SK-N-SH (cell line): ENCODE measurements at regions not wholly inside any gene's neighbourhood (a gene's known extent, or its start where the extent isn't known, plus 50 kb on each side); places are given as distances from the start of the nearest gene placed in this dataset.

ENCODE experiments used
- CTCF ChIA-PET: fragments of 300-600, 350-600 bp; formaldehyde crosslinking; extraction: SDS; loops from one replicate; lab custom pipeline; 2021; lab: Yijun Ruan, JAX
- POLR2A ChIA-PET: fragments of 350-600 bp; sonication (Branson Sonifier 250); formaldehyde crosslinking; extraction: SDS; loops from one replicate; lab custom pipeline; 2020; ENCODE audit warnings: antibody characterized with exemption, inconsistent platforms; lab: Yijun Ruan, JAX
- DNase-seq: peaks from one replicate; pipeline ENCODE4 v3.0.0; 2012
- H2AFZ ChIP-seq: fragments of 200-600 bp; sonication (generic); 2 replicates; pipeline ENCODE4 v1.8.1; 2016; ENCODE audit warnings: antibody characterized with exemption, mild to moderate bottlenecking, low read depth
- H3F3A ChIP-seq: fragments of 200-600 bp; sonication (generic); replicated peaks from 2 replicates; pipeline ENCODE3; 2016; ENCODE audit warnings: antibody characterized with exemption, mild to moderate bottlenecking; ENCODE audit not compliant: insufficient read depth
- H3K27ac ChIP-seq, 2 experiments: fragments of 200-500 bp in 1 of 2; fragments of 200-600 bp in 1 of 2; sonication (Bioruptor generic) in 1 of 2; sonication (generic), shearing (Covaris generic) in 1 of 2; 2 replicates each; pipeline versions ENCODE4 v1.5.1 to v1.6.1; 2014 to 2016; ENCODE audit warnings: low read depth in 2 of 2, inconsistent platforms in 1 of 2, low read length in 1 of 2, mild to moderate bottlenecking in 1 of 2, mixed read lengths in 1 of 2
- H3K27me3 ChIP-seq: fragments of 200-600 bp; sonication (generic), shearing (Covaris generic); 2 replicates; pipeline ENCODE4 v1.6.1; 2016; ENCODE audit warnings: mixed run types; ENCODE audit not compliant: insufficient read depth
- H3K36me3 ChIP-seq, 2 experiments: fragments of 200-500 bp in 1 of 2; fragments of 200-600 bp in 1 of 2; sonication (Bioruptor generic) in 1 of 2; sonication (generic) in 1 of 2; replicated peaks in 1 of 2; 2 replicates each; pipeline versions ENCODE3 to v1.5.1; 2014 to 2016; ENCODE audit warnings: low read length in 1 of 2, mild to moderate bottlenecking in 1 of 2; ENCODE audit not compliant: insufficient read depth in 2 of 2, control insufficient read depth in 1 of 2
- H3K4me1 ChIP-seq, 2 experiments: fragments of 200-500 bp in 1 of 2; fragments of 200-600 bp in 1 of 2; sonication (Bioruptor generic) in 1 of 2; sonication (generic), shearing (Covaris generic) in 1 of 2; 2 replicates each; pipeline versions ENCODE4 v1.5.1 to v1.6.1; 2014 to 2016; ENCODE audit warnings: low read depth in 1 of 2, low read length in 1 of 2, mixed run types in 1 of 2; ENCODE audit not compliant: insufficient read depth in 2 of 2, control insufficient read depth in 1 of 2
- H3K4me2 ChIP-seq: fragments of 200-600 bp; sonication (generic), shearing (Covaris generic); 2 replicates; pipeline ENCODE4 v1.6.1; 2017; ENCODE audit warnings: mixed run types
- H3K4me3 ChIP-seq, 2 experiments: fragments of 200-500 bp in 1 of 2; fragments of 200-600 bp in 1 of 2; sonication (Bioruptor generic) in 1 of 2; sonication (generic), shearing (Covaris generic) in 1 of 2; 2 replicates each; pipeline versions ENCODE4 v1.5.1 to v1.8.1; 2014 to 2016; ENCODE audit warnings: low read depth in 2 of 2, inconsistent platforms in 1 of 2, low read length in 1 of 2, mild to moderate bottlenecking in 1 of 2, mixed read lengths in 1 of 2, moderate library complexity in 1 of 2
- H3K79me2 ChIP-seq: fragments of 200-600 bp; sonication (generic); 2 replicates; pipeline ENCODE4 v1.8.1; 2017; ENCODE audit warnings: mild to moderate bottlenecking; ENCODE audit not compliant: insufficient read depth
- H3K9ac ChIP-seq: fragments of 200-600 bp; sonication (generic); 2 replicates; pipeline ENCODE4 v1.6.1; 2017; ENCODE audit warnings: mixed run types
- H3K9me2 ChIP-seq: fragments of 200-600 bp; sonication (generic); 2 replicates; pipeline ENCODE4 v1.6.1; 2017; ENCODE audit warnings: mixed run types
- H3K9me3 ChIP-seq: fragments of 200-600 bp; sonication (generic); 2 replicates; pipeline ENCODE4 v1.6.1; 2017; ENCODE audit warnings: mixed run types, mild to moderate bottlenecking, moderate library complexity
- H4K20me1 ChIP-seq: fragments of 200-600 bp; sonication (generic); 2 replicates; pipeline ENCODE4 v1.6.1; 2017; ENCODE audit warnings: mild to moderate bottlenecking, mixed run types; ENCODE audit not compliant: insufficient read depth
- CHD2 ChIP-seq: fragments of 150-350 bp; IDR thresholded peaks from 2 replicates; pipeline ENCODE4 v1.6.1; 2018; ENCODE audit warnings: low read length; ENCODE audit not compliant: partially characterized antibody
- ELF1 ChIP-seq: IDR thresholded peaks from 2 replicates; pipeline ENCODE4 v1.4.0; 2012
- EP300 ChIP-seq, 2 experiments: IDR thresholded peaks; 2 replicates each; pipeline versions ENCODE4 v1.4.0 to v1.6.1; 2012; ENCODE audit warnings: borderline replicate concordance in 1 of 2, low read depth in 1 of 2, low read length in 1 of 2
- FOSL2 ChIP-seq: IDR thresholded peaks from 2 replicates; pipeline ENCODE4 v1.4.0; 2012; ENCODE audit warnings: low read depth, mild to moderate bottlenecking, moderate library complexity, borderline replicate concordance
- FOXJ3 ChIP-seq: sonication (generic); formaldehyde crosslinking; IDR thresholded peaks from 2 replicates; pipeline ENCODE4 v1.5.1; 2020; ENCODE audit warnings: mild to moderate bottlenecking, missing genetic modification reagents
- FOXM1 ChIP-seq: IDR thresholded peaks from 2 replicates; pipeline ENCODE4 v1.4.0; 2012; ENCODE audit warnings: low read depth, mild to moderate bottlenecking
- GABPA ChIP-seq: IDR thresholded peaks from 2 replicates; pipeline ENCODE4 v1.4.0; 2012; ENCODE audit warnings: low read depth, mild to moderate bottlenecking
- NFIC ChIP-seq: IDR thresholded peaks from 2 replicates; pipeline ENCODE4 v1.4.0; 2012; ENCODE audit warnings: borderline replicate concordance
- POLR2AphosphoS5 ChIP-seq: IDR thresholded peaks from 2 replicates; pipeline ENCODE4 v1.6.1; 2012; ENCODE audit warnings: low read depth, low read length
- RCOR1 ChIP-seq: fragments of 150-350 bp; IDR thresholded peaks from 2 replicates; pipeline ENCODE4 v1.6.1; 2017; ENCODE audit warnings: antibody characterized with exemption, low read length
- RFX5 ChIP-seq: IDR thresholded peaks from 2 replicates; pipeline ENCODE4 v1.6.1; 2012; ENCODE audit warnings: mild to moderate bottlenecking, improper control_type of control experiment, low read length
- TCF12 ChIP-seq: IDR thresholded peaks from 2 replicates; pipeline ENCODE4 v1.4.0; 2012
- TEAD4 ChIP-seq: IDR thresholded peaks from 2 replicates; pipeline ENCODE4 v1.4.0; 2012; ENCODE audit warnings: mild to moderate bottlenecking, borderline replicate concordance; ENCODE audit not compliant: insufficient read depth
- YY1 ChIP-seq: IDR thresholded peaks from 2 replicates; pipeline ENCODE4 v1.4.0; 2012; ENCODE audit warnings: low read depth, mild to moderate bottlenecking
- WGBS: methylation state at CpG from one replicate; pipeline ENCODE4 v1.1.6; 2017; ENCODE audit warnings: low lambda C conversion rate; 5-methylcytosine and 5-hydroxymethylcytosine counted together
- TF ChIP-seq, protein P1 (sequence below): IDR thresholded peaks from 2 replicates; pipeline ENCODE4 v1.4.0; 2012; ENCODE audit warnings: low read depth, borderline replicate concordance
- TF ChIP-seq, protein P2 (sequence below): fragments of 150-350 bp; IDR thresholded peaks from 2 replicates; pipeline ENCODE4 v1.6.1; 2017; ENCODE audit warnings: antibody characterized with exemption, low read length, low read depth, borderline replicate concordance
- TF ChIP-seq, protein P3 (sequence below): IDR thresholded peaks from 2 replicates; pipeline ENCODE4; 2012

GRCh38 chr4:160880180-160880579, 1283.6 kb downstream of the FSTL5 start (continued):
- TF ChIP-seq, protein P1, sequence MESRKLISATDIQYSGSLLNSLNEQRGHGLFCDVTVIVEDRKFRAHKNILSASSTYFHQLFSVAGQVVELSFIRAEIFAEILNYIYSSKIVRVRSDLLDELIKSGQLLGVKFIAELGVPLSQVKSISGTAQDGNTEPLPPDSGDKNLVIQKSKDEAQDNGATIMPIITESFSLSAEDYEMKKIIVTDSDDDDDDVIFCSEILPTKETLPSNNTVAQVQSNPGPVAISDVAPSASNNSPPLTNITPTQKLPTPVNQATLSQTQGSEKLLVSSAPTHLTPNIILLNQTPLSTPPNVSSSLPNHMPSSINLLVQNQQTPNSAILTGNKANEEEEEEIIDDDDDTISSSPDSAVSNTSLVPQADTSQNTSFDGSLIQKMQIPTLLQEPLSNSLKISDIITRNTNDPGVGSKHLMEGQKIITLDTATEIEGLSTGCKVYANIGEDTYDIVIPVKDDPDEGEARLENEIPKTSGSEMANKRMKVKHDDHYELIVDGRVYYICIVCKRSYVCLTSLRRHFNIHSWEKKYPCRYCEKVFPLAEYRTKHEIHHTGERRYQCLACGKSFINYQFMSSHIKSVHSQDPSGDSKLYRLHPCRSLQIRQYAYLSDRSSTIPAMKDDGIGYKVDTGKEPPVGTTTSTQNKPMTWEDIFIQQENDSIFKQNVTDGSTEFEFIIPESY = no peak

- WGBS = 17% methylated on average over 1 of the region's 1 CpG
- POLR2A ChIA-PET = no interaction called here
Measured at GRCh38 chr4:160887668-160888067, 1276.1 kb downstream of the FSTL5 start.

DNA sequence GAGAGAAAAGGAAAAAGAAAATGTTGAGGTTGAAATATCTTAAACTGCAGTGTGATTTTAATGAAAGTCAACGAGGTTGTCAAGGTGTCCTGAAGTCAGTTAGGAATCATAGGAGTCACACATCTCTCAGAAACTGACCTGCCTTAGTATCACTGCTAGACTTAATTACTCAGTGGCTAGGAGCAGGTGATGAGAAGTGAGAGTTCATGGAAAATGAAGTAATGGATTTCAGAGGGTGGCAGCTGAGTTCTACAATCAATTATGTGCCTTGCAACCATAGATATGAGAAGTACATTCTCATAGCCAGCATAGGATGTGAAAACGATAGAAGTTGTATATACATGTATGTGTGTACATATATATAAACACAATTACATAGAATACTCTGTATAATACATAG, 1269.7 kb downstream of the FSTL5 start:
- Histone ChIP-seq H3K4me3 (no peak overlapping the region), H3K9me3 (no peaks in the 10 kb centered on the region), H2AFZ (no peak overlapping the region), H3K4me2 (no peak overlapping the region), H3F3A (no peaks in the 10 kb centered on the region), H3K79me2 (no peaks in the 10 kb centered on the region), H3K4me1 (no peaks in the 10 kb centered on the region), H3K9me2 (no peaks in the 10 kb centered on the region), H3K27me3 (no peaks in the 10 kb centered on the region), H3K36me3 (no peaks in the 10 kb centered on the region), H3K27ac (no peak overlapping the region), H3K9ac (no peak overlapping the region), H4K20me1 (no peaks in the 10 kb centered on the region)
- WGBS = 22% methylated on average over 2 of the region's 2 CpGs
- no peak for DNase-seq
- CTCF ChIA-PET = no interaction called here
- POLR2A ChIA-PET = no interaction called here
- TF ChIP-seq, protein P2, sequence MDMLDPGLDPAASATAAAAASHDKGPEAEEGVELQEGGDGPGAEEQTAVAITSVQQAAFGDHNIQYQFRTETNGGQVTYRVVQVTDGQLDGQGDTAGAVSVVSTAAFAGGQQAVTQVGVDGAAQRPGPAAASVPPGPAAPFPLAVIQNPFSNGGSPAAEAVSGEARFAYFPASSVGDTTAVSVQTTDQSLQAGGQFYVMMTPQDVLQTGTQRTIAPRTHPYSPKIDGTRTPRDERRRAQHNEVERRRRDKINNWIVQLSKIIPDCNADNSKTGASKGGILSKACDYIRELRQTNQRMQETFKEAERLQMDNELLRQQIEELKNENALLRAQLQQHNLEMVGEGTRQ = no peak
- TF ChIP-seq ELF1 (no peak), FOXJ3 (no peak), POLR2AphosphoS5 (no peak), NFIC (no peak), CHD2 (no peak), TEAD4 (no peak), RCOR1 (no peak), GABPA (no peak), RFX5 (no peak), FOSL2 (no peak), EP300 (IDR thresholded peaks at IDR 0.05; ENCODE audit: borderline replicate concordance in 1 of 2, low read depth in 1 of 2, low read length in 1 of 2) (no peak), FOXM1 (no peak), TCF12 (no peak)
- TF ChIP-seq, protein P1 = no peak
- TF ChIP-seq, protein P3, sequence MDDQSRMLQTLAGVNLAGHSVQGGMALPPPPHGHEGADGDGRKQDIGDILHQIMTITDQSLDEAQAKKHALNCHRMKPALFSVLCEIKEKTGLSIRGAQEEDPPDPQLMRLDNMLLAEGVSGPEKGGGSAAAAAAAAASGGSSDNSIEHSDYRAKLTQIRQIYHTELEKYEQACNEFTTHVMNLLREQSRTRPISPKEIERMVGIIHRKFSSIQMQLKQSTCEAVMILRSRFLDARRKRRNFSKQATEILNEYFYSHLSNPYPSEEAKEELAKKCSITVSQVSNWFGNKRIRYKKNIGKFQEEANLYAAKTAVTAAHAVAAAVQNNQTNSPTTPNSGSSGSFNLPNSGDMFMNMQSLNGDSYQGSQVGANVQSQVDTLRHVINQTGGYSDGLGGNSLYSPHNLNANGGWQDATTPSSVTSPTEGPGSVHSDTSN = no peak

More at GRCh38 chr4:160887668-160888067, 1276.1 kb downstream of the FSTL5 start:
- Histone ChIP-seq H3K79me2 (no peaks in the 10 kb centered on the region), H3K4me2 (no peak overlapping the region), H4K20me1 (no peaks in the 10 kb centered on the region), H2AFZ (no peak overlapping the region), H3K27me3 (no peaks in the 10 kb centered on the region)
- CTCF ChIA-PET = no interaction called here
- no peak for TF ChIP-seq YY1
- TF ChIP-seq, all 33 proteins: peak for 0
- H3K9me2 ChIP-seq = no peaks in the 10 kb centered on the region
- H3K9ac ChIP-seq = no peak overlapping the region
- no peak overlapping the region for H3K27ac ChIP-seq
- no peaks in the 10 kb centered on the region for H3K9me3 ChIP-seq
- no peaks in the 10 kb centered on the region for H3F3A ChIP-seq
- H3K4me1 ChIP-seq = no peaks in the 10 kb centered on the region
- H3K36me3 ChIP-seq = no peaks in the 10 kb centered on the region
- no peak overlapping the region for H3K4me3 ChIP-seq
- DNase-seq = no peak
